Right atrium auricular region (tissue), 2 donors: ENCODE measurements at regions not wholly inside any gene's neighbourhood (a gene's known extent, or its start where the extent isn't known, plus 50 kb on each side); places are given as distances from the start of the nearest gene placed in this dataset.
A peak's percentile ranks its signal among the peaks of the same experiment; 100 is the strongest.
"Not testable (repeated sequence)": the region's sequence is repeated elsewhere in the genome, so short reads cannot be mapped to it uniquely, and the experiment has no call there.

Experiments used
- DNase-seq: peaks from one replicate; pipeline ENCODE4 v3.0.0-alpha.2; 2019; ENCODE audit warnings: low spot score
- H3K27ac ChIP-seq, 2 donors: fragments of 200-600 bp; sonication (generic); 1 replicate in 1 of 2; 2 replicates in 1 of 2; pipeline ENCODE4 v1.5.1; 2016 to 2019
- H3K27me3 ChIP-seq, 2 donors: fragments of 200-600 bp; sonication (generic); one replicate each; pipeline versions ENCODE4 v1.5.1 to v1.6.0; 2017 to 2019
- H3K36me3 ChIP-seq: fragments of 200-600 bp; sonication (generic); one replicate; pipeline ENCODE4 v1.5.1; 2016
- H3K4me1 ChIP-seq, 2 donors: fragments of 200-600 bp; sonication (generic); one replicate each; pipeline versions ENCODE4 v1.5.1 to v1.6.0; 2017 to 2019
- H3K4me3 ChIP-seq, 2 donors: fragments of 200-600 bp; sonication (generic); 1 replicate in 1 of 2; 2 replicates in 1 of 2; pipeline ENCODE4 v1.5.1; 2017 to 2019; ENCODE audit warnings: mild to moderate bottlenecking in 1 of 2, moderate library complexity in 1 of 2
- H3K9me3 ChIP-seq, 2 donors: fragments of 200-600 bp; sonication (generic); one replicate each; pipeline ENCODE4 v1.5.1; 2019
- TF ChIP-seq, protein P1 (sequence below), 2 donors: fragments of 200-600 bp; sonication (generic); IDR thresholded peaks; one replicate each; pipeline ENCODE4 v1.5.1; 2019; ENCODE audit warnings: antibody characterized with exemption in 2 of 2

DNA sequence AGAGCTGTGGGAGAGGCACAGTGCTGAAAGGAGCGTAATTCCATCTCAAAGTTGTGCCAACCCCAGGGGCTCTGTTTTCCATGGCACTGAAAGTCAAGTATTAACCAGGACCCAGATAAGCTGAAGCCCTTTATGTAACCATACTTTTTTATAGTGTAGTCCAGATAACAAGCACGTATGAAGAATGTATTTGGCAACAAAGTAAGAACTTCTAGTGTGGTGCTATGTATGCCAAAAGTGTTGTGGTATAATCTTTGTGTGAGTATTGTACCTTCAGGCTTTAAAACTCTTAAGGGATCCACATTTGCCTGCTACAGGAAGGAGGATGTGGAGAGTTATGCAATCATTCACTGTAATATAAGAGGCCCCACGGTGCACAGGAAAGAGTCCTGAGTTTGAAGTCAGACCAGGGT is 129.4 kb downstream of the IBTK start:
- DNase-seq: no peak
- Histone ChIP-seq H3K4me1 (peaks cover 0 to 10% of the 10 kb centered on the region in 2 donors), H3K4me3 (no peak overlapping the region), H3K9me3 (no peaks in the 10 kb centered on the region), H3K27ac (peak overlapping the region in 1 of 2 donors; percentile 54), H3K36me3 (no peaks in the 10 kb centered on the region), H3K27me3 (no peaks in the 10 kb centered on the region)
- TF ChIP-seq, protein P1, sequence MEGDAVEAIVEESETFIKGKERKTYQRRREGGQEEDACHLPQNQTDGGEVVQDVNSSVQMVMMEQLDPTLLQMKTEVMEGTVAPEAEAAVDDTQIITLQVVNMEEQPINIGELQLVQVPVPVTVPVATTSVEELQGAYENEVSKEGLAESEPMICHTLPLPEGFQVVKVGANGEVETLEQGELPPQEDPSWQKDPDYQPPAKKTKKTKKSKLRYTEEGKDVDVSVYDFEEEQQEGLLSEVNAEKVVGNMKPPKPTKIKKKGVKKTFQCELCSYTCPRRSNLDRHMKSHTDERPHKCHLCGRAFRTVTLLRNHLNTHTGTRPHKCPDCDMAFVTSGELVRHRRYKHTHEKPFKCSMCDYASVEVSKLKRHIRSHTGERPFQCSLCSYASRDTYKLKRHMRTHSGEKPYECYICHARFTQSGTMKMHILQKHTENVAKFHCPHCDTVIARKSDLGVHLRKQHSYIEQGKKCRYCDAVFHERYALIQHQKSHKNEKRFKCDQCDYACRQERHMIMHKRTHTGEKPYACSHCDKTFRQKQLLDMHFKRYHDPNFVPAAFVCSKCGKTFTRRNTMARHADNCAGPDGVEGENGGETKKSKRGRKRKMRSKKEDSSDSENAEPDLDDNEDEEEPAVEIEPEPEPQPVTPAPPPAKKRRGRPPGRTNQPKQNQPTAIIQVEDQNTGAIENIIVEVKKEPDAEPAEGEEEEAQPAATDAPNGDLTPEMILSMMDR (IDR thresholded peaks at IDR 0.05): no peak

DNA sequence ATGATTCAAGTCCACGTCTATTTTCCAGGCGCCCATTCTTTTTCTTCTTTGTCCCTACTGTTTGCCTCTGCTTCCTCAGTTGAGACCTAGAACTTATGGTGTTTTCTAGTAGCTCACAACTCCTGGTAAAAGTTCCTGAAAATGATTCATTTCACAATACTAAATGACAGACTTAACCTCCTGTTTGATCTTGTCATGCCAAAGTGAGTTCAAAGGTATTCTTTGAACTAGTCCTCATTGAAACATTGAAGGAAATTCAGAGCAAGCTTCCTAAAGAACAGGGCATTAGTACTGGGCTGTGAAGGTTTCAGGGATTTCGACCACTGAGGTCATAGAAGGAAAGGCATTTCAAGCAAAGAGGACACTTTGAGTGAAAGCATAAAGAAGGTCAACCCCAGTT is 132.8 kb downstream of the IBTK start:
- TF ChIP-seq, protein P1 (IDR thresholded peaks at IDR 0.05): no peak

DNA sequence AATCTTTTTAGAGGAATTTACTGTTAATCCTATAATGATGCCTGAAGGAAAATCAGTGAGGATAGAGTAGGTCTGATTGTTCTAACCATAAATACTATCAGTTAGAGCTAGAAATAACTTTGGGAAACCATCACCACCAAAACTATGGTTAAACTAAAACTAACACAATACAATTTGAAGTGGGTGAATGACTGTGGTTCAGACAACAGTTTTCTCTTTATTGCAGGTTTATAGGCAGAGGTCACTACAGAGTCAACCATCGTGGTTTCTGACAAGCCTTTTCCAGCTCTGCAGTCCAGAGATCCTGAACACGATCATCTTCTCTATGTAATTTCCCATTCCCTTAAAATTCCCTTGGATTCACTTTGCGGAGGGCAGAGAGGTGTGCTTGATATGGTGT is 134.3 kb downstream of the IBTK start:
- Histone ChIP-seq H3K9me3 (peaks cover 0 to 17% of the 10 kb centered on the region in 2 donors), H3K4me3 (no peak overlapping the region), H3K27ac (peak overlapping the region in 1 of 2 donors; percentile 38), H3K4me1 (peaks cover 0 to 6% of the 10 kb centered on the region in 2 donors), H3K36me3 (no peaks in the 10 kb centered on the region), H3K27me3 (no peaks in the 10 kb centered on the region)
- DNase-seq: no peak
- TF ChIP-seq, protein P1 (IDR thresholded peaks at IDR 0.05): no peak

More for the DNA sequence above, 132.8 kb downstream of the IBTK start:
- H3K27ac ChIP-seq: no peak overlapping the region
- H3K36me3 ChIP-seq: no peaks in the 10 kb centered on the region
- H3K27me3 ChIP-seq: no peaks in the 10 kb centered on the region
- no peak for DNase-seq
- no peak overlapping the region for H3K4me3 ChIP-seq
- H3K4me1 ChIP-seq: peaks cover 0 to 10% of the 10 kb centered on the region in 2 donors
- H3K9me3 ChIP-seq: peaks cover 0 to 6% of the 10 kb centered on the region in 2 donors

DNA sequence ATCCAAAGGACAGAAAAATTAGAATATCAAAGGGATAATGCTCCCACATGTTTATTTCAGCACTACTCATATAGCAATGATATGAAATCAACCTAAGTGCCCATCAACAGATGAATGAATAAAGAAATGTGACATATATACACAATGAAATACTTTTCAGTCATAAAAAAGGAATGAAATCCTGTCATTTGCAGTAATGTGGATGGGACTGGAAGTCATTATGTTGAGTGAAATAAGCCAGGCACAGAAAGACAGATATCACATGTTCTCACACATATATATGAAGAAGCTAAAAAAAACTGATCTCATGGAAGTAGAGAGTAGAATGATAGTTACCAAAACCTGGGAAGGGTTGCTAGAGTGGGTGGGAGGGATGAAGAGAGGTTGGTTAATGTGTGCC is 135.7 kb downstream of the IBTK start:
- H3K4me3 ChIP-seq: no peak overlapping the region
- peaks cover 0 to 17% of the 10 kb centered on the region in 2 donors for H3K9me3 ChIP-seq
- TF ChIP-seq, protein P1 (IDR thresholded peaks at IDR 0.05): no peak
- no peak overlapping the region for H3K27ac ChIP-seq
- no peak for DNase-seq
- H3K36me3 ChIP-seq: no peaks in the 10 kb centered on the region
- no peaks in the 10 kb centered on the region for H3K27me3 ChIP-seq
- H3K4me1 ChIP-seq: no peaks in the 10 kb centered on the region

DNA sequence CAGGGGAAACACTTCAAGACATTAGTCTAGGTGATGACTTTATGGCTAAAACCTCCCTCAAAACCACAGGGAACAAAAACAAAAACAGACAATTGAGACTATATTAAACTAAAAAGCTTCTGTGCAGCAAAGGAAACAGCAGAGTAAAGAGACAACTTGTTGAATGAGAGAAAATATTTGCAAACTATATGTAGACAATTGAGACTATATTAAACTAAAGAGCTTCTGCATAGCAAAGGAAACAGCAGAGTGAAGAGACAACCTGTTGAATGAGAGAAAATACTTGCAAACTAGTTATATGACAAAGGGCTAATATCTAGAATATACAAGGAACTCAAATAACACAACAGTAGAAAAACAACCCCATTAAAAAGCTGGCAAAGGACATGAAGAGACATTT is 136.4 kb downstream of the IBTK start:
- no peaks in the 10 kb centered on the region for H3K36me3 ChIP-seq
- DNase-seq: no peak
- H3K4me1 ChIP-seq: no peaks in the 10 kb centered on the region
- H3K9me3 ChIP-seq: peaks cover 0 to 17% of the 10 kb centered on the region in 2 donors
- H3K4me3 ChIP-seq: no peak overlapping the region
- TF ChIP-seq, protein P1 (IDR thresholded peaks at IDR 0.05): no peak
- no peaks in the 10 kb centered on the region for H3K27me3 ChIP-seq
- H3K27ac ChIP-seq: no peak overlapping the region

DNA sequence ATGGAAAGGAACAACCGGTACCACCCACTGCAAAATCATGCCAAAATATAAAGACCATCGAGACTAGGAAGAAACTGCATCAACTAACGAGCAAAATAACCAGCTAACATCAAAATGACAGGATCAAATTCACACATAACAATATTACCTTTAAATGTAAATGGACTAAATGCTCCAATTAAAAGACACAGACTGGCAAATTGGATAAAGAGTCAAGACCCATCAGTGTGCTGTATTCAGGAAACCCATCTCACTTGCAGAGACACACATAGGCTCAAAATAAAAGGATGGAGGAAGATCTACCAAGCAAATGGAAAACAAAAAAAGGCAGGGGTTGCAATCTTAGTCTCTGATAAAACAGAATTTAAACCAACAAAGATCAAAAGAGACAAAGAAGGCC is 144.4 kb downstream of the IBTK start:
- H3K27me3 ChIP-seq, DNase-seq, H3K9me3 ChIP-seq, H3K4me1 ChIP-seq, H3K36me3 ChIP-seq, H3K27ac ChIP-seq, H3K4me3 ChIP-seq: not testable (repeated sequence)

DNA sequence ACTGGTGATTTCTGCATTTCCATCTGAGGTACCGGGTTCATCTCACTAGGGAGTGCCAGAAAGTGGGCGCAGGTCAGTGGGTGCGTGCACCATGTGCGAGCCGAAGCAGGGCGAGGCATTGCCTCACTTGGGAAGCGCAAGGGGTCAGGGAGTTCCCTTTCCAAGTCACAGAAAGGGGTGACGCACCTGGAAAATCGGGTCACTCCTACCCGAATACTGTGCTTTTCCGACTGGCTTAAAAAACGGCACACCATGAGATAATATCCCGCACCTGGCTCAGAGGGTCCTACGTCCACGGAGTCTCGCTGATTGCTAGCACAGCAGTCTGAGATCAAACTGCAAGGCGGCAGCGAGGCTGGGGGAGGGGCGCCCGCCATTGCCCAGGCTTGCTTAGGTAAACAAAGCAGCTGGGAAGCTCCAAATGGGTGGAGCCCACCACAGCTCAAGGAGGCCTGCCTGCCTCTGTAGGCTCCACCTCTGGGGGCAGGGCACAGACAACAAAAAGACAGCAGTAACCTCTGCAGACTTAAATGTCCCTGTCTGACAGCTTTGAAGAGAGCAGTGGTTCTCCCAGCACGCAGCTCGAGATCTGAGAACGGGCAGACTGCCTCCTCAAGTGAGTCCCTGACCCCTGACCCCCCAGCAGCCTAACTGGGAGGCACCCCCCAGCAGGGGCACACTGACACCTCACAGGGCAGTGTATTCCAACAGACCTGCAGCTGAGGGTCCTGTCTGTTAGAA is 146.0 kb downstream of the IBTK start:
- not testable (repeated sequence) for H3K27ac ChIP-seq, H3K27me3 ChIP-seq, H3K36me3 ChIP-seq, H3K4me3 ChIP-seq, H3K4me1 ChIP-seq, DNase-seq, H3K9me3 ChIP-seq

GRCh38 chr6:82100763-82101162 is 146.8 kb downstream of the IBTK start:
- H3K36me3 ChIP-seq, DNase-seq, H3K27ac ChIP-seq, H3K27me3 ChIP-seq, H3K4me3 ChIP-seq, H3K9me3 ChIP-seq, H3K4me1 ChIP-seq: not testable (repeated sequence)
